ENCODE measurements at regions not wholly inside any gene's neighbourhood (a gene's known extent, or its start where the extent isn't known, plus 50 kb on each side); places are given as distances from the start of the nearest gene placed in this dataset.

- DNase-seq (ENCODE audit: low read depth) = no peak
Measured at GRCh38 chr2:180739070-180739469, 241.3 kb upstream of the UBE2E3 start.

- no peak for DNase-seq (ENCODE audit: low read depth)
Measured at GRCh38 chr2:180735799-180736198, 244.6 kb upstream of the UBE2E3 start.

- DNase-seq (ENCODE audit: low read depth) = no peak
Measured at GRCh38 chr2:180734382-180734781, 246.0 kb upstream of the UBE2E3 start.

GRCh38 chr2:180733330-180733729 lies 247.1 kb upstream of the UBE2E3 start:
- DNase-seq (ENCODE audit: low read depth) = no peak

- DNase-seq (ENCODE audit: low read depth) = no peak
Measured at GRCh38 chr2:180732337-180732736, 248.1 kb upstream of the UBE2E3 start.

- DNase-seq (ENCODE audit: low read depth) = no peak
Measured at GRCh38 chr2:180730976-180731375, 249.4 kb upstream of the UBE2E3 start.

- DNase-seq (ENCODE audit: low read depth) = no peak
Measured at GRCh38 chr2:180728928-180729559, 251.4 kb upstream of the UBE2E3 start.

GRCh38 chr2:180723712-180724111 lies 256.7 kb upstream of the UBE2E3 start:
- no peak for DNase-seq (ENCODE audit: low read depth)

GRCh38 chr2:180722551-180723239 lies 257.7 kb upstream of the UBE2E3 start:
- DNase-seq (ENCODE audit: low read depth) = no peak

- DNase-seq (ENCODE audit: low read depth) = no peak
Measured at GRCh38 chr2:180720829-180721228, 259.6 kb upstream of the UBE2E3 start.

GRCh38 chr2:180717588-180717987 lies 262.8 kb upstream of the UBE2E3 start:
- DNase-seq (ENCODE audit: low read depth) = no peak

GRCh38 chr2:180716186-180717180 lies 263.9 kb upstream of the UBE2E3 start:
- DNase-seq (ENCODE audit: low read depth) = no peak

GRCh38 chr2:180715044-180715443 lies 265.4 kb upstream of the UBE2E3 start:
- no peak for DNase-seq (ENCODE audit: low read depth)

GRCh38 chr2:180709392-180710145 lies 270.8 kb upstream of the UBE2E3 start:
- DNase-seq (ENCODE audit: low read depth) = no peak

GRCh38 chr2:180707884-180708205 lies 272.6 kb upstream of the UBE2E3 start:
- DNase-seq (ENCODE audit: low read depth) = no peak

GRCh38 chr2:180707175-180707883 lies 273.1 kb upstream of the UBE2E3 start:
- DNase-seq (ENCODE audit: low read depth) = no peak

- DNase-seq (ENCODE audit: low read depth) = no peak
Measured at GRCh38 chr2:180706694-180707093, 273.7 kb upstream of the UBE2E3 start.

GRCh38 chr2:180705551-180705950 lies 274.9 kb upstream of the UBE2E3 start:
- no peak for DNase-seq (ENCODE audit: low read depth)

GRCh38 chr2:180705122-180705521 lies 275.3 kb upstream of the UBE2E3 start:
- no peak for DNase-seq (ENCODE audit: low read depth)

- no peak for DNase-seq (ENCODE audit: low read depth)
Measured at GRCh38 chr2:180699657-180700361, 280.6 kb upstream of the UBE2E3 start.

- DNase-seq (ENCODE audit: low read depth) = no peak
Measured at GRCh38 chr2:180698668-180699067, 281.7 kb upstream of the UBE2E3 start.

All from T follicular helper cell (primary cell).